Sigmoid colon (tissue), 6 donors: ENCODE measurements at regions not wholly inside any gene's neighbourhood (a gene's known extent, or its start where the extent isn't known, plus 50 kb on each side); places are given as distances from the start of the nearest gene placed in this dataset.

Experiments used
- DNase-seq: peaks from one replicate; pipeline ENCODE4 v3.0.0-alpha.2; 2019
- H3K27ac ChIP-seq, 4 donors: fragments of 200-600 bp; sonication (generic); one replicate each; pipeline ENCODE4 v1.5.1; 2016 to 2019; ENCODE audit warnings: mild to moderate bottlenecking in 1 of 4
- H3K27me3 ChIP-seq, 3 donors: fragments of 200-600 bp; sonication (generic); one replicate each; pipeline ENCODE4 v1.5.1; 2019; ENCODE audit warnings: mild to moderate bottlenecking in 1 of 3
- H3K36me3 ChIP-seq, 4 donors: fragments of 200-600 bp; sonication (generic); one replicate each; pipeline ENCODE4 v1.5.1; 2016 to 2019
- H3K4me1 ChIP-seq, 4 donors: fragments of 200-600 bp; sonication (generic); one replicate each; pipeline ENCODE4 v1.5.1; 2017 to 2019
- H3K4me3 ChIP-seq, 4 donors: fragments of 200-600 bp; sonication (generic); one replicate each; pipeline ENCODE4 v1.5.1; 2017 to 2019; ENCODE audit warnings: mild to moderate bottlenecking in 2 of 4, moderate library complexity in 1 of 4
- H3K9me3 ChIP-seq, 4 donors: fragments of 200-600 bp in 3 of 4; sonication (generic) in 3 of 4; one replicate each; pipeline versions ENCODE4 v1.5.1 to v1.6.1; 2013 to 2019
- CTCF ChIP-seq, 4 experiments: fragments of 450-650 bp in 3 of 4; fragments of 200-600 bp in 1 of 4; IDR thresholded peaks; one replicate each; pipeline ENCODE4 v1.5.1; 2016 to 2019; ENCODE audit warnings: antibody characterized with exemption in 4 of 4, mild to moderate bottlenecking in 3 of 4, moderate library complexity in 2 of 4
- EP300 ChIP-seq, 4 donors: sonication (generic); formaldehyde crosslinking; IDR thresholded peaks; one replicate each; pipeline ENCODE4 v1.6.1; 2017; ENCODE audit warnings: antibody characterized with exemption in 4 of 4
- POLR2A ChIP-seq, 2 donors: fragments of 450-650 bp; IDR thresholded peaks; one replicate each; pipeline ENCODE4 v1.6.1; 2016; ENCODE audit warnings: antibody characterized with exemption in 2 of 2, mild to moderate bottlenecking in 2 of 2, moderate library complexity in 2 of 2
- POLR2AphosphoS5 ChIP-seq, 4 donors: sonication (generic); formaldehyde crosslinking; IDR thresholded peaks; one replicate each; pipeline ENCODE4 v1.6.1; 2017; ENCODE audit warnings: antibody characterized with exemption in 4 of 4
- WGBS, 2 donors: extraction: QIAGEN DNeasy Blood & Tissue Kit; methylation state at CpG; one replicate each; pipeline ENCODE4 v1.1.7; 2013; 5-methylcytosine and 5-hydroxymethylcytosine counted together
- intact Hi-C: fragments of 100-400 bp; cut with DNase I; formaldehyde crosslinking; loops from one replicate; pipeline ENCODE4 v1.15.1; 2023
- donor health status: healthy with polysubstance abuse.
- donor health status: healthy.

GRCh38 chr11:95688015-95688414 is 101.6 kb downstream of the FAM76B start:
- DNase-seq = no peak
- H3K9me3 ChIP-seq = no peaks in the 10 kb centered on the region
- no peaks in the 10 kb centered on the region for H3K36me3 ChIP-seq
- TF ChIP-seq POLR2A (IDR thresholded peaks at IDR 0.05) = no peak
- TF ChIP-seq POLR2AphosphoS5 (IDR thresholded peaks at IDR 0.05) = no peak
- TF ChIP-seq CTCF (IDR thresholded peaks at IDR 0.05) = no peak
- intact Hi-C loops = no loop called here
- no peaks in the 10 kb centered on the region for H3K4me1 ChIP-seq
- H3K27ac ChIP-seq = no peak overlapping the region
- no peaks in the 10 kb centered on the region for H3K27me3 ChIP-seq
- H3K4me3 ChIP-seq = no peak overlapping the region
- 79 to 93% methylated on average over 2 of the region's 2 CpGs for WGBS, 2 donors

GRCh38 chr11:95686265-95686664 is 103.3 kb downstream of the FAM76B start:
- TF ChIP-seq POLR2AphosphoS5 (IDR thresholded peaks at IDR 0.05) (no peak), POLR2A (IDR thresholded peaks at IDR 0.05) (no peak), CTCF (IDR thresholded peaks at IDR 0.05) (no peak), EP300 (IDR thresholded peaks at IDR 0.05) (no peak)
- peaks cover 0 to 5% (median 2%) of the 10 kb centered on the region in 4 donors for H3K4me1 ChIP-seq
- WGBS, 2 donors = 88 to 92% methylated on average over 3 of the region's 3 CpGs
- H3K9me3 ChIP-seq = no peaks in the 10 kb centered on the region
- H3K4me3 ChIP-seq = no peak overlapping the region
- intact Hi-C loops = no loop called here
- H3K27me3 ChIP-seq = no peaks in the 10 kb centered on the region
- no peaks in the 10 kb centered on the region for H3K36me3 ChIP-seq
- DNase-seq = no peak
- no peak overlapping the region for H3K27ac ChIP-seq

GRCh38 chr11:95684701-95685100 is 104.9 kb downstream of the FAM76B start:
- Histone ChIP-seq H3K27ac (no peak overlapping the region), H3K4me3 (no peak overlapping the region), H3K36me3 (no peaks in the 10 kb centered on the region), H3K27me3 (no peaks in the 10 kb centered on the region), H3K9me3 (no peaks in the 10 kb centered on the region), H3K4me1 (peaks cover 0 to 20% (median 18%) of the 10 kb centered on the region in 4 donors)
- TF ChIP-seq POLR2A (IDR thresholded peaks at IDR 0.05) = no peak
- TF ChIP-seq POLR2AphosphoS5 (IDR thresholded peaks at IDR 0.05) = no peak
- TF ChIP-seq EP300 (IDR thresholded peaks at IDR 0.05) = no peak
- no peak for TF ChIP-seq CTCF (IDR thresholded peaks at IDR 0.05)
- no peak for DNase-seq
- intact Hi-C loops = no loop called here
- 94 to 96% methylated on average over 2 of the region's 2 CpGs for WGBS, 2 donors

GRCh38 chr11:95684170-95684569 is 105.4 kb downstream of the FAM76B start:
- Histone ChIP-seq H3K36me3 (no peaks in the 10 kb centered on the region), H3K4me3 (no peak overlapping the region), H3K27ac (no peak overlapping the region), H3K9me3 (no peaks in the 10 kb centered on the region), H3K27me3 (no peaks in the 10 kb centered on the region), H3K4me1 (peaks cover 0 to 23% (median 20%) of the 10 kb centered on the region in 4 donors)
- intact Hi-C loops = no loop called here
- no peak for DNase-seq
- WGBS, 2 donors = 99% methylated on average over 1 of the region's 1 CpG
- no peak for TF ChIP-seq CTCF (IDR thresholded peaks at IDR 0.05)

GRCh38 chr11:95682552-95682951 is 107.0 kb downstream of the FAM76B start:
- Histone ChIP-seq H3K36me3 (no peaks in the 10 kb centered on the region), H3K27me3 (no peaks in the 10 kb centered on the region), H3K4me3 (no peak overlapping the region), H3K27ac (peak overlapping the region in 2 of 4 donors; percentile 8 to 21), H3K9me3 (no peaks in the 10 kb centered on the region), H3K4me1 (peaks cover 0 to 23% (median 20%) of the 10 kb centered on the region in 4 donors)
- no peak for TF ChIP-seq EP300 (IDR thresholded peaks at IDR 0.05)
- TF ChIP-seq CTCF (IDR thresholded peaks at IDR 0.05) = no peak
- TF ChIP-seq POLR2A (IDR thresholded peaks at IDR 0.05) = no peak
- TF ChIP-seq POLR2AphosphoS5 (IDR thresholded peaks at IDR 0.05) = peak in 1 of 4 donors; percentile 38
- WGBS, 2 donors = 58 to 72% methylated on average over 2 of the region's 2 CpGs
- intact Hi-C loops = no loop called here
- no peak for DNase-seq
